Mucosa of descending colon (tissue), 3 donors: ENCODE measurements at regions not wholly inside any gene's neighbourhood (a gene's known extent, or its start where the extent isn't known, plus 50 kb on each side); places are given as distances from the start of the nearest gene placed in this dataset.
"Not testable (repeated sequence)": the region's sequence is repeated elsewhere in the genome, so short reads cannot be mapped to it uniquely, and the experiment has no call there.

Experiments
- ATAC-seq: fragments of 200-7000 bp; cut with Tn5 transposase; one replicate; pipeline ENCODE4 v1.9.1; 2020; ENCODE audit warnings: mild to moderate bottlenecking, moderate library complexity
- DNase-seq, 3 donors: peaks; one replicate each; pipeline ENCODE4 v3.0.0-alpha.2; 2020
- H3K36me3 ChIP-seq: fragments of 200-600 bp; one replicate; pipeline ENCODE4 v1.8.0; 2021; ENCODE audit warnings: low read depth, mild to moderate bottlenecking
- H3K4me1 ChIP-seq: fragments of 200-600 bp; one replicate; pipeline ENCODE4 v1.8.0; 2021; ENCODE audit warnings: low read depth, mild to moderate bottlenecking
- H3K4me3 ChIP-seq: fragments of 200-600 bp; one replicate; pipeline ENCODE4 v1.8.0; 2021; ENCODE audit warnings: mild to moderate bottlenecking
- H3K9me3 ChIP-seq: fragments of 200-600 bp; one replicate; pipeline ENCODE4 v1.8.0; 2021; ENCODE audit warnings: mild to moderate bottlenecking
- intact Hi-C, 2 donors: fragments of 100-400 bp; cut with DNase I in 1 of 2; cut with micrococcal nuclease in 1 of 2; formaldehyde crosslinking; loops; one replicate each; pipeline versions ENCODE4 v1.11.0 to v1.11.1; 2022; cut with DNase I, micrococcal nuclease
- TF ChIP-seq, protein P1 (sequence below): fragments of 200-600 bp; IDR thresholded peaks from one replicate; pipeline ENCODE4 v1.8.0; 2022; ENCODE audit warnings: antibody characterized with exemption, mild to moderate bottlenecking
- donor health status: DM: no; HTN: no; CAD: no; lungs with moderate emphysema.
- donor health status: DM: no; HTN: no; CAD: no.
- donor health status: DM: no; HTN: yes; CAD: no.

DNA sequence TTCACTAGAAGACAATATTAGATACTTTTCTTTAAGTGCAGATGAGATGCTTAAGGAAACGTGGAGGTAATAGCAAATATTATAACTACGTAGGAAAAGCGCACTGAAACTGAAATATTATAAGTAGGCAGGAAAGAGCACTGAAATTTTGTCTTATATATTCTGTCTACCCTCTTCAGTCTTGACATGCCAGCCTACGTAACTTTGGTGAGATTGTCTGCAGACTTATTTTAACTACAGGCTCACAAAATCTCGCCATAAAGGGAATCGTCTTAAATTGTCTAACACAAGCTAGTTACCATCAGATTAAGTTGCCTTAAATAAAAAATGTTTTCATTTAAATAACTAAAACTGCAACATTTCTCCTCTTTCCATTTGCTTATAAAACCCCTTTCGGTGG, 280.1 kb upstream of the PTER start:
- TF ChIP-seq, protein P1, sequence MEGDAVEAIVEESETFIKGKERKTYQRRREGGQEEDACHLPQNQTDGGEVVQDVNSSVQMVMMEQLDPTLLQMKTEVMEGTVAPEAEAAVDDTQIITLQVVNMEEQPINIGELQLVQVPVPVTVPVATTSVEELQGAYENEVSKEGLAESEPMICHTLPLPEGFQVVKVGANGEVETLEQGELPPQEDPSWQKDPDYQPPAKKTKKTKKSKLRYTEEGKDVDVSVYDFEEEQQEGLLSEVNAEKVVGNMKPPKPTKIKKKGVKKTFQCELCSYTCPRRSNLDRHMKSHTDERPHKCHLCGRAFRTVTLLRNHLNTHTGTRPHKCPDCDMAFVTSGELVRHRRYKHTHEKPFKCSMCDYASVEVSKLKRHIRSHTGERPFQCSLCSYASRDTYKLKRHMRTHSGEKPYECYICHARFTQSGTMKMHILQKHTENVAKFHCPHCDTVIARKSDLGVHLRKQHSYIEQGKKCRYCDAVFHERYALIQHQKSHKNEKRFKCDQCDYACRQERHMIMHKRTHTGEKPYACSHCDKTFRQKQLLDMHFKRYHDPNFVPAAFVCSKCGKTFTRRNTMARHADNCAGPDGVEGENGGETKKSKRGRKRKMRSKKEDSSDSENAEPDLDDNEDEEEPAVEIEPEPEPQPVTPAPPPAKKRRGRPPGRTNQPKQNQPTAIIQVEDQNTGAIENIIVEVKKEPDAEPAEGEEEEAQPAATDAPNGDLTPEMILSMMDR: no peak
- intact Hi-C loops: no loop called here
- no peak for ATAC-seq
- Histone ChIP-seq H3K9me3 (no peaks in the 10 kb centered on the region), H3K4me1 (no peaks in the 10 kb centered on the region), H3K4me3 (no peak overlapping the region), H3K36me3 (no peaks in the 10 kb centered on the region)
- DNase-seq: no peak

DNA sequence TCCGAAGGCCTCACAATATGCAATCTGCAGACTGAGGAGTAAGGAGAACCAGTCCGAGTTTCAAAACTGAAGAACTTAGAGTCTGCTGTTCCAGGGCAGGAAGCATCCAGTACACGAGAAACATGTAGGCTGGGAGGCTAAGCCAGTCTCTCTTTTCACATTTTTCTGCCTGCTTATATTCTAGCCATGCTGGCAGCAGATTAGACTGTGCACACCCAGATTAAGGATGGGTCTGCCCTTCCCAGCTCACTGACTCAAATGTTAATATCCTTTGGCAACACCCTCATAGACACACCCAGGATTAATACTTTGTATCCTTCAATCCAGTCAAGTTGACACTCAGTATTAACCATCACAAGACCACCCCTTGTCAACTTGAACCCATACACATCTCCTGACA, 271.7 kb upstream of the PTER start:
- ATAC-seq, H3K36me3 ChIP-seq, H3K4me3 ChIP-seq, intact Hi-C loops, DNase-seq, H3K4me1 ChIP-seq: not testable (repeated sequence)
- peaks cover 14% of the 10 kb centered on the region for H3K9me3 ChIP-seq

DNA sequence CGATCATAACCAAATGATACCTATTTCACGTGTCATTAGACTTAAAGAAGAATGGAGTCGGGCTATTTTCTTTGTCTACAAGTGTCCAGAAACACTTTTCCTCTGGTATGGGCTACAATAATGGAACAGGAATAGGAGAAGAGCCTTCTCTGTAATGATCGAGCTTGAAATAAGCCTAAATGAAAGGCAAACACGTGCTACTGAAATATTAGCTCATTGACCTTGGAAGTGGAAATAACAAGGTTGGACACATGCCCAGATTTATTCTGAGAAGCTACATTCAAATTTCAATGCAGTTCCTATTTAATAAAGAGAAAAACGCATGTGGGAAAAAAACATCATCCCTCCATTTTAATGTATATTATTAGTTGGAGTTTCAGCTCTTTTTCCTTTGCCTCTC, 254.7 kb upstream of the PTER start:
- no peaks in the 10 kb centered on the region for H3K36me3 ChIP-seq
- H3K9me3 ChIP-seq: peaks cover 7% of the 10 kb centered on the region
- DNase-seq: no peak
- TF ChIP-seq, protein P1: no peak
- no peak overlapping the region for H3K4me3 ChIP-seq
- no peak for ATAC-seq
- intact Hi-C loops: no loop called here
- H3K4me1 ChIP-seq: no peaks in the 10 kb centered on the region

DNA sequence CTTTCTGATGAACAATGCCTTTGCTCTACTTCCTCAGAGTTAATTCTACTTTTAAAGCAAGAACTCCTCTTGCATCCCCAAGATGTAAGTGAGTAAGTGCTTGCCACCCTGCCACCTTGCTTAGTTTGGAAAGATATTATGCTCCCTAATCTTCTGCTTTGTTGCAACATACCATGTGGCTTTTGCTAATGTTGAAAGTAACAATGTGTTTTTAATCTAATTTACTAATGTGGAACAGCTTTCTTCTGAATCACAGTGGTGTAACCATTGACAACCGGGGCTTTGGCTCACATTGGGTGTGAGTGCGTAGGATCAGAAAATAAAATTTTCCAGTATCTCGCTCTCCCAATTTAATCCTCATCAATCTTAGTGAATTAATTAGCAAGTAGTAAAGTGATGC, 254.1 kb upstream of the PTER start:
- intact Hi-C loops: no loop called here
- TF ChIP-seq, protein P1: no peak
- no peaks in the 10 kb centered on the region for H3K4me1 ChIP-seq
- H3K4me3 ChIP-seq: no peak overlapping the region
- H3K36me3 ChIP-seq: no peaks in the 10 kb centered on the region
- DNase-seq (no peak), ATAC-seq (no peak)
- peaks cover 6% of the 10 kb centered on the region for H3K9me3 ChIP-seq

DNA sequence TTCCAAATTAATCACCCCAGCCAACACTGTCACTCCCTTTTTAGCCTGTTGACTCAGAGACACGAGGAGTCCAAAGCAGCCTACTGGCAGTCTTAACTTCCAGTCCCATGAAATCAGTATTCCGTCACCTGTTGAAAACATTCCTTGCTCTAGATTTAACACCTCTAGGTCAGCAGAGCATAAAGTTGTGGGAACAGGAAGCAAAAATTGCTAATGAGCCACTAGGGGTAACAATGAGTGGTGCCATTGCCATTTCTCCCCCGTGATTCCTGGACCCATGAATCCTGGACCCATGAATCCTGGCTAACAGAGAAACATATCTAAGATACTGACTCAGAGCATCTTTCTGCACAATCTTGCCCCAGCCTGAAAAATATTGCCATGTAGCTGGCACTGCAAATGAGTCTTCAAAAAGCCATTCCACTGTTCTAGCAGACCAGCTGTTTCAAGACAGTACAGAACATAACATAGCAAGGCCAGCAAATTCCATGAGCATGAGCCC, 252.7 kb upstream of the PTER start:
- intact Hi-C loops: no loop called here
- no peaks in the 10 kb centered on the region for H3K36me3 ChIP-seq
- TF ChIP-seq, protein P1: no peak
- H3K4me1 ChIP-seq: no peaks in the 10 kb centered on the region
- DNase-seq: no peak
- H3K4me3 ChIP-seq: no peak overlapping the region
- ATAC-seq: no peak
- peaks cover 6% of the 10 kb centered on the region for H3K9me3 ChIP-seq

DNA sequence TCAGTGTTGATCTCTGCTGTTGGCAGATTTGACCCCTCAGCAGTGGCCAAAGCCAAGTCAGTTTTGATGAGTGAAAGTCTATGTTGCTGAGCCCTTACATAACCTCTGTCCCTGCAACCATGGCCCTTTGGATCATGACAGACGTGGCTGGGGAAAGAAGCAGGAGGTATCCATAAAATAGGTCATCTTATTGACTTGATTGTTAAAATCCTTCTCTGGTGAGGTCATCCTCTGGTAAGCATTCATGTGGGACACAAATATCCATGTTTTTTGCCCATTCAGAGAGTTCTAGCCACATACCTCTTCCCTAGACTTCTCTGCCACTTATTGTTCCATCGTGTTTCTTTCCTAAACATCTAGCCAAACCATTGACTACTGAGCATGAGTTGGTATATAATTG, 251.9 kb upstream of the PTER start:
- Histone ChIP-seq H3K9me3 (peaks cover 6% of the 10 kb centered on the region), H3K36me3 (no peaks in the 10 kb centered on the region), H3K4me1 (no peaks in the 10 kb centered on the region), H3K4me3 (no peak overlapping the region)
- intact Hi-C loops: no loop called here
- ATAC-seq (no peak), DNase-seq (no peak)
- TF ChIP-seq, protein P1: no peak
